Testis (tissue), 2 donors: ENCODE measurements at regions not wholly inside any gene's neighbourhood (a gene's known extent, or its start where the extent isn't known, plus 50 kb on each side); places are given as distances from the start of the nearest gene placed in this dataset.

ENCODE experiments used
- DNase-seq: peaks from one replicate; pipeline ENCODE4 v3.0.0-alpha.2; 2019
- H3K27ac ChIP-seq, 2 donors: fragments of 200-600 bp; sonication (generic); one replicate each; pipeline ENCODE4 v1.5.1; 2019
- H3K27me3 ChIP-seq: fragments of 200-600 bp; sonication (generic); one replicate; pipeline ENCODE4 v1.5.1; 2019
- H3K36me3 ChIP-seq: fragments of 200-600 bp; sonication (generic); one replicate; pipeline ENCODE4 v1.5.1; 2017; ENCODE audit warnings: low read depth; ENCODE audit errors: missing control alignments
- H3K4me1 ChIP-seq: fragments of 200-600 bp; sonication (generic); one replicate; pipeline ENCODE4 v1.5.1; 2019
- H3K4me3 ChIP-seq, 2 donors: fragments of 200-600 bp; sonication (generic); one replicate each; pipeline ENCODE4 v1.5.1; 2017 to 2019
- H3K9me3 ChIP-seq: fragments of 200-600 bp; sonication (generic); one replicate; pipeline ENCODE4 v1.5.1; 2017
- POLR2A ChIP-seq: fragments of 450-650 bp; IDR thresholded peaks from one replicate; pipeline ENCODE4 v1.6.1; 2017; ENCODE audit warnings: antibody characterized with exemption, mild to moderate bottlenecking, moderate library complexity
- WGBS, 2 donors: methylation state at CpG; one replicate each; pipeline ENCODE4 v1.1.5; 2018; 5-methylcytosine and 5-hydroxymethylcytosine counted together
- intact Hi-C: fragments of 100-400 bp; cut with DNase I; formaldehyde crosslinking; loops from one replicate; pipeline ENCODE4 v1.15.1; 2023; ENCODE audit warnings: low total_unique reads
- TF ChIP-seq, protein P1 (sequence below), 3 experiments: fragments of 450-650 bp in 2 of 3; fragments of 200-600 bp in 1 of 3; sonication (generic) in 1 of 3; IDR thresholded peaks; one replicate each; pipeline ENCODE4 v1.5.1; 2016 to 2019; ENCODE audit warnings: antibody characterized with exemption in 3 of 3, mild to moderate bottlenecking in 2 of 3, moderate library complexity in 1 of 3

DNA sequence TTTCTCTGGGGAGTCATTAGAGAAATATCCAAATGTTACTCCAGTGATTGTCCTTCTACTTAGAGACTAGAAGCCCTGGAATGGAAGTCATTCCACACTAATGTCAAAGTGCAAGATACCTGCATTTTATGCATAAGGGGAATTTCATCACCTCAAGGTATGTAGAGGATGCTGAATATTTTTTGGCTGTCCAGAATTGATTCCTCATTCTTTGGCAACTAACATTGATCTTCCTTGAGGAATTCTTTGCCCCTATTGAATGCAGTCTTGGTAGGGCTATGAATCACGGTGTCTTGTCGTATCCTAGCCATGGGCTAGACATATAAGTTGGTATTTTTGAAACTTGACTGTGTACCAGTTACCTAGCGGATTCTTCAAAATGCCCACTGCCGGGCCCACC lies 271.1 kb downstream of the CNTN3 start:
- H3K4me3 ChIP-seq = no peak overlapping the region
- H3K9me3 ChIP-seq = no peaks in the 10 kb centered on the region

DNA sequence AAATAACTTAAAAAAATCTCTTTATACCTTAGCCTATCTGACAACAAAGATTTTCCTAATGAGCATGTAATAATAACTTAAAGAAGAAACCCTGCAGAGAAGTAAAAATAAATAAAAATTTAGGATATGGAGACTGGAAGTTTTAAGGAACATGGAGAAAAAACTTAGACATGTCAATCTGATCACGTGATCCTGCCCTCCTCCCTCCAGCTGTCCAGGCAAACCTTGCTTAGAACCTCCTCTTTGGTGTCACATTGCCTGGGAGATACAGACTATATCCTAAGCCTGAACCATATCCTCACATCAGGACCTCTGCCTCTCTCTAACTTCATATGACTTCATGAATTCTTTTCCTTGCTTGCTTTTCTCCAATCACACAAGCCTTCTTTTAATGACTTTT lies 275.5 kb downstream of the CNTN3 start:
- intact Hi-C loops = no loop called here
- no peak for DNase-seq
- no peaks in the 10 kb centered on the region for H3K27me3 ChIP-seq
- H3K4me3 ChIP-seq = no peak overlapping the region
- no peaks in the 10 kb centered on the region for H3K4me1 ChIP-seq
- no peak overlapping the region for H3K27ac ChIP-seq
- H3K36me3 ChIP-seq = no peaks in the 10 kb centered on the region
- 91 to 93% methylated on average over 1 of the region's 1 CpG for WGBS, 2 donors
- TF ChIP-seq, protein P1, sequence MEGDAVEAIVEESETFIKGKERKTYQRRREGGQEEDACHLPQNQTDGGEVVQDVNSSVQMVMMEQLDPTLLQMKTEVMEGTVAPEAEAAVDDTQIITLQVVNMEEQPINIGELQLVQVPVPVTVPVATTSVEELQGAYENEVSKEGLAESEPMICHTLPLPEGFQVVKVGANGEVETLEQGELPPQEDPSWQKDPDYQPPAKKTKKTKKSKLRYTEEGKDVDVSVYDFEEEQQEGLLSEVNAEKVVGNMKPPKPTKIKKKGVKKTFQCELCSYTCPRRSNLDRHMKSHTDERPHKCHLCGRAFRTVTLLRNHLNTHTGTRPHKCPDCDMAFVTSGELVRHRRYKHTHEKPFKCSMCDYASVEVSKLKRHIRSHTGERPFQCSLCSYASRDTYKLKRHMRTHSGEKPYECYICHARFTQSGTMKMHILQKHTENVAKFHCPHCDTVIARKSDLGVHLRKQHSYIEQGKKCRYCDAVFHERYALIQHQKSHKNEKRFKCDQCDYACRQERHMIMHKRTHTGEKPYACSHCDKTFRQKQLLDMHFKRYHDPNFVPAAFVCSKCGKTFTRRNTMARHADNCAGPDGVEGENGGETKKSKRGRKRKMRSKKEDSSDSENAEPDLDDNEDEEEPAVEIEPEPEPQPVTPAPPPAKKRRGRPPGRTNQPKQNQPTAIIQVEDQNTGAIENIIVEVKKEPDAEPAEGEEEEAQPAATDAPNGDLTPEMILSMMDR (IDR thresholded peaks at IDR 0.05) = no peak
- TF ChIP-seq POLR2A = no peak
- no peaks in the 10 kb centered on the region for H3K9me3 ChIP-seq

More for the DNA sequence above, 271.1 kb downstream of the CNTN3 start:
- Histone ChIP-seq H3K36me3 (no peaks in the 10 kb centered on the region), H3K27me3 (no peaks in the 10 kb centered on the region), H3K27ac (no peak overlapping the region), H3K4me1 (no peaks in the 10 kb centered on the region)
- DNase-seq = no peak
- WGBS, 2 donors = 72 to 79% methylated on average over 4 of the region's 4 CpGs
- TF ChIP-seq, protein P1 (IDR thresholded peaks at IDR 0.05) = no peak
- TF ChIP-seq POLR2A = no peak
- intact Hi-C loops = no loop called here

DNA sequence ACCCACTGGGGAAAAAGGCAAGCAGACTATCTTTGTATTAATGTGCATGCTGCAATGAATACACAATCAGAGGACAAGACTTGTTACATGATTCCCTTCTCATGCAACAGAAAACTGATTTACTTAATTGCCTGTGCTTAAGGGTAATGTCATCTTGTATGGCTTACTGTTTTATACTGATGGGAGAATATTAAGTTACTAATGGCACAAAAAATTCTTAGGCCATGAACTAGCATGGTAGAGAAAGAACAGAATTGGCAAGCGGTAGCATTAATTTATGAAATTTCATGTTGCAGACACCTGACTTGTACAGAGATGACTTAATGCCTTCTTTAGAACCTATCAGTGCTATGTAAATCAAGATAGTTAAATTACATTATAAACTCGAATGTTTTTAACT lies 282.3 kb downstream of the CNTN3 start:
- no peak overlapping the region for H3K4me3 ChIP-seq
- H3K9me3 ChIP-seq = no peaks in the 10 kb centered on the region
- TF ChIP-seq POLR2A = no peak
- TF ChIP-seq, protein P1 (IDR thresholded peaks at IDR 0.05) = no peak
- intact Hi-C loops = no loop called here
- 71 to 78% methylated on average over 2 of the region's 2 CpGs for WGBS, 2 donors
- H3K36me3 ChIP-seq = no peaks in the 10 kb centered on the region
- H3K4me1 ChIP-seq = no peaks in the 10 kb centered on the region
- no peaks in the 10 kb centered on the region for H3K27me3 ChIP-seq
- DNase-seq = no peak
- H3K27ac ChIP-seq = no peak overlapping the region

DNA sequence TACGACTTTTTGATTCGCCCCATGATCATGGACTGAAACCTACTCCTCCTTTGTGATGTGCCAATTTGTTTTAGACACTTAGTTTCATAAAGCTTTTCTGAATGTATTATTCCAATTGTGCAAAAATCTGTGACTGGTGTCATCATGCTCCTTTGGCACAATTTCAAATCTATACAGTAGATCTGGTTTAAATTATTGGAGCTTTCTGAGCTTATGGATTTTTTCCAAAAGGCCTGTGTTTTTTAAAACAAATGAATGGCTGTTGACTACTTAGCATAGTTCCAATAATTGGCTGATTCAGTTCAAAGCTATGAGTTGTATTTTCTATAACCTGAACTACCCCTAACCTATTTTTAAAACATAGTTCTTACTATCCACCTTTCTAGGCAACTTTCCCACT lies 282.7 kb downstream of the CNTN3 start:
- Histone ChIP-seq H3K27me3 (no peaks in the 10 kb centered on the region), H3K9me3 (no peaks in the 10 kb centered on the region), H3K4me1 (no peaks in the 10 kb centered on the region), H3K36me3 (no peaks in the 10 kb centered on the region), H3K27ac (no peak overlapping the region), H3K4me3 (no peak overlapping the region)
- intact Hi-C loops = no loop called here
- DNase-seq = no peak
- 93 to 98% methylated on average over 2 of the region's 2 CpGs for WGBS, 2 donors
- TF ChIP-seq, protein P1 (IDR thresholded peaks at IDR 0.05) = no peak
- TF ChIP-seq POLR2A = no peak

DNA sequence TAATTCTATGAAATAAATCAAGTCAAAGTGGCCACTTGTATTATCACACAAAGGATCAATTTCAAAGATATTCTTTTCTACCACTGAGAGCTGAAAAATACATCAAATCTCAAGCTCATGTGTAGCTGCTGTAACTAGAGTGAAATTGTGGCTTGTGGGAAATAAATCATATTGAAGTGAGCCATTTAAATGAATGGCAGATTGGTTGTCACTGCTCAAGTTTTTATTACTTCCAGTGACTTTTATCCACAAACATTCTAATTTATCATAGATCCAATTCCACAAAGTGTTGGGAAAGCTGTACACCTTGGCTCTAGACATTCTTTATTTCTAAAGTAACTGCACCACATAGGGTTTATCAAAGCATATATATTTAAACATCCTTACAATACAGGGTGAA lies 285.4 kb downstream of the CNTN3 start:
- no peak overlapping the region for H3K4me3 ChIP-seq
- no peaks in the 10 kb centered on the region for H3K4me1 ChIP-seq
- no peak for DNase-seq
- no peak for TF ChIP-seq POLR2A
- TF ChIP-seq, protein P1 (IDR thresholded peaks at IDR 0.05) = no peak
- no peak overlapping the region for H3K27ac ChIP-seq
- no peaks in the 10 kb centered on the region for H3K9me3 ChIP-seq
- intact Hi-C loops = no loop called here
- no peaks in the 10 kb centered on the region for H3K36me3 ChIP-seq
- no peaks in the 10 kb centered on the region for H3K27me3 ChIP-seq
